GM08714 (cell line): ENCODE measurements at regions not wholly inside any gene's neighbourhood (a gene's known extent, or its start where the extent isn't known, plus 50 kb on each side); places are given as distances from the start of the nearest gene placed in this dataset.

Experiments used
- H3K4me3 ChIP-seq: fragments of 200-500 bp; sonication (Bioruptor generic); 2 replicates; pipeline ENCODE4 v1.5.1; 2014; ENCODE audit warnings: mild to moderate bottlenecking, low read length, inconsistent platforms
- ZNF274 ChIP-seq: IDR thresholded peaks from 2 replicates; pipeline ENCODE4 v1.6.1; 2012; ENCODE audit warnings: mild to moderate bottlenecking, low read depth, low read length

DNA sequence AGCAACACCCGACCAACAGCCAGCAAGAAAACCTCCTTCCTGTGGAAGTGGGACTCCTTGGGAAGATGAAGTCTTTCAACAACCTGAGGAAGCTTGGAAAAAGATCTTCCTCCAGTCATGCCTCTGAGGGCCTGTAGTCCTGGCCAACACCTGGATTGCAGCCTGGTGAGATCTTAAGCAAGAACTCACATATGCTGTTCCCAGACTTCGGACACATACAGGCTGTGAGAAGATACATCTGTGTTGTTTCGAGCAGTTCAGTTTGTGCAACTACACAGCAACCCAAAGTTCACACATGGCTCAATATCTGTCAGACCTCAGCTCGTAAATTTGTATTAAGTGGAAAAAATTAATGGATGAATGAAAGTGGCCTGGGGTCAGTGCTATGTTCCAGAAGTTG, 65.1 kb upstream of the UBAC2 start:
- H3K4me3 ChIP-seq, result no peak overlapping the region
- no peak for TF ChIP-seq ZNF274

DNA sequence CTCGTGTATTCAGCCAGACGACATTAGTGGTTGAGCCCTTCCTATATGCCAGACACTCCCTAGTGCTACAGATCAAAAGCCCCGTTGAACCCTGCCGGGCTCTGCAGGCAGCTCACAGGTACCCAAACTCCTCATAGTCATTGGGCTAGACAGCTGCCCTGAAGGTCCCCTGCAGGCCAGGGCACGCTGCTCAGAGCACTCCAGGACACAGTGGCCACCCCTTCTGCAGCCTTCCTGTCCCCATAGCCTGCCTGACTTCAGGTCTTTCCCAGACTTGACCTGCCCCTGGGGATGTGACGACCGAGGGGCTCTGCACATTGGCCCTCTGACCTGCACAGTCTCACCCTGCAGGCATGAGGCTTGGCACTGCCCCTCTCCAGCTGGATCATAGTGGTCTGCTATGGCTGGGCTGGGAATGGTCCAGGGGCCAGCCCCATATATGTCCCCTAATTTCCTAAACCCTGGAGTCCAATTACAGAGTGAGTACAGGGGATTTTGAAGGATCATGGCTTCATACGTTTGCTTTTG, 64.2 kb upstream of the UBAC2 start:
- TF ChIP-seq ZNF274, result no peak
- no peak overlapping the region for H3K4me3 ChIP-seq

- no peak overlapping the region for H3K4me3 ChIP-seq
- no peak for TF ChIP-seq ZNF274
Measured at GRCh38 chr13:99140831-99141230, 59.8 kb upstream of the UBAC2 start.

DNA sequence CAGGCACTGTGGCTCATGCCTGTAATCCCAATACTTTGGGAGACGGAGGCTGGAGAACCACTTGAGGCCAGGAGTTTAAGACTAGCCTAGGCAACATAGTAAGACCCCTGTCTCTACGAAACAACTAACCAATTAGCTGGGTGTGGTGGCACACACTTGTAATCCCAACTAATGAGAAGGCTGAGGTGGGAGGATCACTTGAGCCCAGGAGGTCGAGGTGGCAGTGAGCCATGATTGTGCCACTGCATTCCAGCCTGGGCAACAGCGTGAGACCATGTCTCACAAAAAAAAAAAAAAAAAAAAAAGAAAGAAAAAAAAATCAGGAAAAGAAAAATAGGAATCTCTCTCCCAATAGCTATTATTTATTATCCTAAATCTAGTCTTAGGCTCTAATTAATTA, 56.8 kb upstream of the UBAC2 start:
- no peak overlapping the region for H3K4me3 ChIP-seq
- no peak for TF ChIP-seq ZNF274

DNA sequence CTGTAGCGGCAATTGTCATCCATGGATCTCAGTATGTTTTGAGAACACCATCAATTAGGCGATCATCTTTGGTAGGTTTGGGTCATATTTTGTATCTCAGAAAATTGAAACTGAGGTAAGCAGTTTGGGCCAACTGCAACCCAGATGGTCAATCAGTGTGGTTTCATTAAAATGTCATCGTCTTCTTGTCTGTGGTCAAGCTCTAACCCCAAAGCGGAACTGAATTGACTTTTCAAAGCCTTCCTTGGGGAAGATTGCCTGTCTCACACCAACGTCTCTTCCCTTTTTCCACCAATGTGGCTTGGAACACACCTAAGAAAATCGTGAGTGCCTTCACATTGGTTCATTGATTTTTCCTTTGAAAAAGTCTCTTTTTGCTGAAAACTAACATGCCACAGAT, 56.3 kb upstream of the UBAC2 start:
- H3K4me3 ChIP-seq, result no peak overlapping the region
- TF ChIP-seq ZNF274, result no peak

GRCh38 chr13:99145461-99145860, 55.2 kb upstream of the UBAC2 start:
- no peak for TF ChIP-seq ZNF274

DNA sequence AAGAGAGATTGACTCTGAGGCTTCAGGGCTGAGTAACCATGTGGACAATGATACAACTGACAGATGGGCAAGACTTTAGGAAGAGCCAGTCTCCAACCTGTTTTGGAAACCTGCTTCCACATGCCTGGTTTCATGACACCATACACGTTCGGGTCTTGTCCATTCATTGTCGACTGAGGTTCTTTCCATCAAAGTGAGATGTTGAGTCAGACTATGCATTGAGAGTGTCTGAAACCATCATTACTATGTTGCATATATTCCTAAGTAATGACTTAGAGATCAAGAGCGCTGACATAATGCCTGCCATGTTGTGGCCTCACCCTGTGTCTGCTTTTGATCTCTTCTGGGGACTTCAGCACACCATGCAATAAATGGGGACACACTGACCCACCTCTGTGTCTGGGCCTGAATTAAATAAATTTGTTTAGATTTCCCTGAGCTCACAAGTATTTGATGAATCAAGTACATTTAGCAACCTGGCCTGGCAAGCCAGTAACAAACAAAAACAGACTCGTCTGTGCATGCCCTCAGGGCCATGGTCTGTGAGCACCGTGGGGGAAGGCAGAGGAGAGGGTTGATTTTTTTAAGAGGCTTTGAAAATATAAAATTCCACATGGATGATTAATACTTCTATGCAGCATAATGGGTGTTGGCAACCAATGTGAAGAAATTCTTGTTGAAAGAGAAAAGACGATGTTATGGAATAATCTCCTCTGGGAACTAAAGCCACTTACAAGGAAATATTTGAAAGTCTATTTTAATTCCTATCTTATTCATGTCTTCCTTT, 49.9 kb upstream of the UBAC2 start:
- no peak for TF ChIP-seq ZNF274
- H3K4me3 ChIP-seq, result no peak overlapping the region

More at GRCh38 chr13:99145461-99145860, 55.2 kb upstream of the UBAC2 start:
- H3K4me3 ChIP-seq, result no peak overlapping the region
